ENCODE measurements at regions not wholly inside any gene's neighbourhood (a gene's known extent, or its start where the extent isn't known, plus 50 kb on each side); places are given as distances from the start of the nearest gene placed in this dataset.

GRCh38 chr5:124515497-124516245, 230.8 kb downstream of the ZNF608 start:
- Histone ChIP-seq H3K27me3 (replicated peaks in 1 of 4; ENCODE audit: control extremely low read depth in 1 of 4, control insufficient read depth in 3 of 4, insufficient read depth in 4 of 4, low read length in 3 of 4) (no peaks in the 10 kb centered on the region), H3K4me2 (replicated peaks; ENCODE audit: low read depth, low read length, poor library complexity, severe bottlenecking) (no peak overlapping the region), H3K4me1 (ENCODE audit: control insufficient read depth in 2 of 2, insufficient read depth in 2 of 2, low read length in 2 of 2) (peaks cover 9 to 13% of the 10 kb centered on the region in 2 donors), H3K27ac (ENCODE audit: low read length in 2 of 2) (no peak overlapping the region), H2AFZ (ENCODE audit: insufficient read depth, low read depth, low read length, poor library complexity, severe bottlenecking) (no peak overlapping the region), H3K4me3 (ENCODE audit: control extremely low read depth in 1 of 5, extremely low read depth in 1 of 5, insufficient read depth in 1 of 5, low read depth in 2 of 5, low read length in 4 of 5) (no peak overlapping the region), H3K79me2 (ENCODE audit: control insufficient read depth, insufficient read depth, low read length) (no peaks in the 10 kb centered on the region), H4K20me1 (ENCODE audit: control insufficient read depth, insufficient read depth, low read length, poor library complexity, severe bottlenecking) (no peaks in the 10 kb centered on the region), H3K9me3 (ENCODE audit: control extremely low read depth in 1 of 3, control insufficient read depth in 2 of 3, insufficient read depth in 1 of 3, low read length in 2 of 3) (no peaks in the 10 kb centered on the region), H3K36me3 (replicated peaks in 1 of 2; ENCODE audit: control extremely low read depth in 1 of 2, control insufficient read depth in 1 of 2, extremely low read depth in 1 of 2, insufficient read depth in 2 of 2, low read length in 1 of 2) (no peaks in the 10 kb centered on the region), H3K9ac (ENCODE audit: low read length) (no peak overlapping the region)
- no peaks in the 10 kb centered on the region for H3K27me3 Mint-ChIP-seq
- no peak overlapping the region for H3K4me3 Mint-ChIP-seq
- POLR2A ChIA-PET, result no interaction called here
- no peak for TF ChIP-seq EZH2 (IDR thresholded peaks at IDR 0.05; ENCODE audit: borderline replicate concordance, insufficient read depth, low read depth, low read length, poor library complexity, severe bottlenecking)
- TF ChIP-seq, protein P1, sequence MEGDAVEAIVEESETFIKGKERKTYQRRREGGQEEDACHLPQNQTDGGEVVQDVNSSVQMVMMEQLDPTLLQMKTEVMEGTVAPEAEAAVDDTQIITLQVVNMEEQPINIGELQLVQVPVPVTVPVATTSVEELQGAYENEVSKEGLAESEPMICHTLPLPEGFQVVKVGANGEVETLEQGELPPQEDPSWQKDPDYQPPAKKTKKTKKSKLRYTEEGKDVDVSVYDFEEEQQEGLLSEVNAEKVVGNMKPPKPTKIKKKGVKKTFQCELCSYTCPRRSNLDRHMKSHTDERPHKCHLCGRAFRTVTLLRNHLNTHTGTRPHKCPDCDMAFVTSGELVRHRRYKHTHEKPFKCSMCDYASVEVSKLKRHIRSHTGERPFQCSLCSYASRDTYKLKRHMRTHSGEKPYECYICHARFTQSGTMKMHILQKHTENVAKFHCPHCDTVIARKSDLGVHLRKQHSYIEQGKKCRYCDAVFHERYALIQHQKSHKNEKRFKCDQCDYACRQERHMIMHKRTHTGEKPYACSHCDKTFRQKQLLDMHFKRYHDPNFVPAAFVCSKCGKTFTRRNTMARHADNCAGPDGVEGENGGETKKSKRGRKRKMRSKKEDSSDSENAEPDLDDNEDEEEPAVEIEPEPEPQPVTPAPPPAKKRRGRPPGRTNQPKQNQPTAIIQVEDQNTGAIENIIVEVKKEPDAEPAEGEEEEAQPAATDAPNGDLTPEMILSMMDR (IDR thresholded peaks at IDR 0.05), result no peak
- 100% methylated on average over 2 of the region's 3 CpGs for WGBS (ENCODE audit: insufficient coverage)
- H3K27ac Mint-ChIP-seq, result no peak overlapping the region
- DNase-seq (no peak), ATAC-seq (ENCODE audit: low read depth) (no peak)
- CTCF ChIA-PET, result interaction anchor here (1.0 kb wide), 1 partner anchor 9 kb away, joined by 3 read pairs; no protein-coding TSS in a partner anchor
- H3K9me3 Mint-ChIP-seq (ENCODE audit: insufficient read depth), result no peaks in the 10 kb centered on the region
- intact Hi-C loops (cut with micrococcal nuclease), result no loop called here
- peaks cover 10% of the 10 kb centered on the region for H3K4me1 Mint-ChIP-seq

- ATAC-seq (ENCODE audit: low read depth) (no peak), DNase-seq (no peak)
- no peak overlapping the region for H3K9ac ChIP-seq (ENCODE audit: low read length)
- POLR2A ChIA-PET, result no interaction called here
- no peak overlapping the region for H3K4me3 ChIP-seq (ENCODE audit: control extremely low read depth in 1 of 5, extremely low read depth in 1 of 5, insufficient read depth in 1 of 5, low read depth in 2 of 5, low read length in 4 of 5)
- peaks cover 9% of the 10 kb centered on the region for H3K4me1 Mint-ChIP-seq
- no peak overlapping the region for H3K27ac ChIP-seq (ENCODE audit: low read length in 2 of 2)
- H4K20me1 ChIP-seq (ENCODE audit: control insufficient read depth, insufficient read depth, low read length, poor library complexity, severe bottlenecking), result no peaks in the 10 kb centered on the region
- H3K79me2 ChIP-seq (ENCODE audit: control insufficient read depth, insufficient read depth, low read length), result no peaks in the 10 kb centered on the region
- WGBS (ENCODE audit: insufficient coverage), result no CpG with 5 or more reads among the region's 3 CpGs
- no peak overlapping the region for H3K27ac Mint-ChIP-seq
- H3K27me3 ChIP-seq (replicated peaks in 1 of 4; ENCODE audit: control extremely low read depth in 1 of 4, control insufficient read depth in 3 of 4, insufficient read depth in 4 of 4, low read length in 3 of 4), result no peaks in the 10 kb centered on the region
- no peak overlapping the region for H3K4me2 ChIP-seq (replicated peaks; ENCODE audit: low read depth, low read length, poor library complexity, severe bottlenecking)
- no peaks in the 10 kb centered on the region for H3K9me3 Mint-ChIP-seq (ENCODE audit: insufficient read depth)
- no peak for TF ChIP-seq EZH2 (IDR thresholded peaks at IDR 0.05; ENCODE audit: borderline replicate concordance, insufficient read depth, low read depth, low read length, poor library complexity, severe bottlenecking)
- TF ChIP-seq, protein P1 (IDR thresholded peaks at IDR 0.05), result no peak
- H3K27me3 Mint-ChIP-seq, result no peaks in the 10 kb centered on the region
- H3K4me3 Mint-ChIP-seq, result no peak overlapping the region
- intact Hi-C loops (cut with micrococcal nuclease), result no loop called here
- H3K4me1 ChIP-seq (ENCODE audit: control insufficient read depth in 2 of 2, insufficient read depth in 2 of 2, low read length in 2 of 2), result peaks cover 8 to 12% of the 10 kb centered on the region in 2 donors
- H2AFZ ChIP-seq (ENCODE audit: insufficient read depth, low read depth, low read length, poor library complexity, severe bottlenecking), result no peak overlapping the region
- H3K36me3 ChIP-seq (replicated peaks in 1 of 2; ENCODE audit: control extremely low read depth in 1 of 2, control insufficient read depth in 1 of 2, extremely low read depth in 1 of 2, insufficient read depth in 2 of 2, low read length in 1 of 2), result no peaks in the 10 kb centered on the region
- CTCF ChIA-PET, result no interaction called here
- no peaks in the 10 kb centered on the region for H3K9me3 ChIP-seq (ENCODE audit: control extremely low read depth in 1 of 3, control insufficient read depth in 2 of 3, insufficient read depth in 1 of 3, low read length in 2 of 3)
These were observed 231.5 kb downstream of the ZNF608 start for GRCh38 chr5:124514956-124515355.
